ENCODE measurements at regions not wholly inside any gene's neighbourhood (a gene's known extent, or its start where the extent isn't known, plus 50 kb on each side); places are given as distances from the start of the nearest gene placed in this dataset.

DNA sequence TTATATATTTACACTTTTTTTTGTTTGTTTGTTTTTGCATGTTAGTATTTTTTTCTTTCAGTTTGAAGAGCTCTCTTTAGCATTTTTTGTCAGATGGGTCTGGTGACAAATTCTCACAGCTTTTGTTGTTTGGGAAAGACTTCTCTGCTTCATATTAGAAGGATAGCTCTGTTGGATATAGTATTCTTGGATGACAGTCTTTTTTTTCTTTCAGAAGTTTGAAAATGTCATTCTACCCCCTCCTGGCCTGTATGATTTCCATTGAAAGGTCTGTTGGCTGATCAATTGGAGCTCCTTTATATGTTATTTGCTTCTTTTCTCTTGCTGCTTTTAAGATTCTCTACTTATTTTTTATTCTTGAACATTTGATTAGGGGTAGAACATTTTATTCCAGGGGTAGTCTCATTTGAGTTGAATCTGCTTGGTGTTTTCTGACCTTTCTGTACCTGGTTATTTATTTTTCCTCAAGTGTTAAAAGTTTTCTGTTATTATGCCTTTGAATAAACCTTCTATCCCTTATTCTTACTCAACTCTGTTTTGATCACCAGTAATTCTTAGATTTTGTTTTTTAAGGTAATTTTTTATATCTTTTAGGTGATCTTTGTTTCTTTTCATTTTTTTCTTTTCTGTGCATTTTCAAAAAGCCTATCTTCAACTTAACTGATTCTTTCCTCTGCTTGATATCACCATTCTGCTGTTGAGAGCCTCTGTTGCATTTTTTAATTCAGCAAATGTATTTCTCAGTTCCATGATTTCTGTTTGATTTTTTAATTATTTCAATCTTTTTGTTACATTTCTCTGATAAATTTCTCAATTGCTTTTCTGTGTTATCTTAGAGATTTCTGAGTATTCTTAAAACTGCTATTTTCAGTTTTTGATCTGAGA is 176.8 kb upstream of the ECI2 start:
- TF ChIP-seq, protein P1, sequence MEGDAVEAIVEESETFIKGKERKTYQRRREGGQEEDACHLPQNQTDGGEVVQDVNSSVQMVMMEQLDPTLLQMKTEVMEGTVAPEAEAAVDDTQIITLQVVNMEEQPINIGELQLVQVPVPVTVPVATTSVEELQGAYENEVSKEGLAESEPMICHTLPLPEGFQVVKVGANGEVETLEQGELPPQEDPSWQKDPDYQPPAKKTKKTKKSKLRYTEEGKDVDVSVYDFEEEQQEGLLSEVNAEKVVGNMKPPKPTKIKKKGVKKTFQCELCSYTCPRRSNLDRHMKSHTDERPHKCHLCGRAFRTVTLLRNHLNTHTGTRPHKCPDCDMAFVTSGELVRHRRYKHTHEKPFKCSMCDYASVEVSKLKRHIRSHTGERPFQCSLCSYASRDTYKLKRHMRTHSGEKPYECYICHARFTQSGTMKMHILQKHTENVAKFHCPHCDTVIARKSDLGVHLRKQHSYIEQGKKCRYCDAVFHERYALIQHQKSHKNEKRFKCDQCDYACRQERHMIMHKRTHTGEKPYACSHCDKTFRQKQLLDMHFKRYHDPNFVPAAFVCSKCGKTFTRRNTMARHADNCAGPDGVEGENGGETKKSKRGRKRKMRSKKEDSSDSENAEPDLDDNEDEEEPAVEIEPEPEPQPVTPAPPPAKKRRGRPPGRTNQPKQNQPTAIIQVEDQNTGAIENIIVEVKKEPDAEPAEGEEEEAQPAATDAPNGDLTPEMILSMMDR (IDR thresholded peaks at IDR 0.05): no peak
- no peak for TF ChIP-seq EP300 (IDR thresholded peaks at IDR 0.05)

Data from sigmoid colon (tissue), 4 donors.